Activated CD4-positive, alpha-beta T cell treated with anti-CD3 and anti-CD28 coated beads, Interleukin-2, Interleukin-6, amounts not matched to agents 100 ng/mL and 50 ng/mL, durations not matched to agents 16 hours and 8 hours (primary cell): ENCODE measurements at regions not wholly inside any gene's neighbourhood (a gene's known extent, or its start where the extent isn't known, plus 50 kb on each side); places are given as distances from the start of the nearest gene placed in this dataset.

ENCODE experiments used
- DNase-seq: peaks from one replicate; pipeline ENCODE4 v3.0.0-alpha.2; 2020

DNA sequence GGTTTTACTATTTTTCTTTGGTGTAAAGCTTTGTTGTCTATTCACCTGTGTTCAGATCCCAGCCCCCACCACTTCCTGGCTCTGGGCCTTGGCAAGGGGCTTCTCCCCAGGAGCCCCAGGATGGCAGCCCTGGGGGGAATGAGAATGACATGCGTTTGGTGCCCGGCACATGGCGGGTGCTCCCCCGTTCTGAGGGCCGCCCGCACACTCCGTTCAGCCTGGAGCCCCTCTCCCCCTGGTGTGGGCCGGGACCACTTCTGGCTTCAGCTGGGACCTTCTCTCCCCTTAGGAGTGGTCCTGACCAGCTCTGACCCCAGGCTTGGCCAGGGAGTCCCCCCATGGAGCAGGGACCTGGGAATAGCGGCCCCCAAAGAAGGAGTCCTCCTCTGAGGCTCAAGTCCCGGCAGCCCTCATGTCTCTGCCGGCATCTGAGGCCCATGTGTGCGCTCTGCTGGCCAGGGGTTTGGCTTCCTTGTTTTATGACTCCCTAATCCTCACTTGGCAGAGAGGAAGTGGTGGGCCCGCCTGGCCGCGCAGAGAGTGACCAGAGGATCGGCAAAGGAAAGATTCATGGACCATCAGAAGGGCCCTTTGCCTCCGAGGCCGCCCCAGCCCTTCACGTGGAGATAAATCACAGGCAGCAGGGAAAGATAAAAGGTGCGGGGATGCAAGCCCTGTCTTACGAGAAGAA lies 57.0 kb upstream of the LMX1B start:
- no peak for DNase-seq

DNA sequence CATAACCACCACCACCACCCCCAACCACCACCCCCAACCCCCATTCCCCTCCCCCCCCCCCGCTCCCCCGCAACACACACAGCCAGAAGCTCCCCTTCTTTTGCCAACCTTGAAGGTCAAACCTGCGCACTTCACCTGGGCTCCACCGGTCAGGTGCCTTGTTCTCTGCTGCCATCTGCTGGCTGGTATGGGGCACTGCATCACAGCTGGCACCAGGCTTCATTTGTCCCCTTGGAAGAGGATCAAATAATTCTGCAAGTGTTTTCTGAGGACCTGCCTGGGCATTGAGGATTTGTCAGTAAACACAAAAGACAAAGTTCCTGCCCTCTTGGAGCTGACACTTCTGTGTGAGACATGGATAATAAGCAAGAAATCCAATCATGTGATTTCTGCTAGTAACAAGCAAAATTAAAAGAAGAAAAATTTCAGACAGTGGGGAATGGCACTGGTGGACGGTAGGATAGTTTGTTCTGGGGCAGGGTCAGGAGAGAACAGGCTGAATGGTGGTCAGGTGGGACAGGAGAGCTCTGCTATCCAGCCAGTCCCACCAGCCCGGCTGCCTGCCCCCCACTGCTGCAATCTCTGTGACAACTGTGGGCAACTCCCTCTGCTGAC lies 55.6 kb upstream of the LMX1B start:
- peak; percentile 76 for DNase-seq

DNA sequence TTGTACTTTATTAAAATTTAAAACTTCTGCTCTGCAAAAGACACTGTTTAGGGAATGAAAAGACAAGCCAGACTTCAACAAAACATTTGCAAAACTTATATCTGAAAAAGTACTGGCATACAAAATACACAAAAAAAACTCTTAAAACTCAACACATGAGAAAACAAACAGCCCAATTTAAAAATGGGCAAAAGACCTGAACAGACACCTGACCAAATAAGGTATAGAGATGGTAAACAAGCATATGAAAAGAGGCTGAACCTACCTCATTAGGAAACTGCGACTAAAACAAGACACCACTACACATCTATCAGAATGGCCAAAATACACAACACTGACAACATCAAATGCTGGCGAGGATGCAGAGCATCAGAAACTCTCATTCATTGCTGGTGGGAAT lies 54.4 kb upstream of the LMX1B start:
- DNase-seq: no peak

DNA sequence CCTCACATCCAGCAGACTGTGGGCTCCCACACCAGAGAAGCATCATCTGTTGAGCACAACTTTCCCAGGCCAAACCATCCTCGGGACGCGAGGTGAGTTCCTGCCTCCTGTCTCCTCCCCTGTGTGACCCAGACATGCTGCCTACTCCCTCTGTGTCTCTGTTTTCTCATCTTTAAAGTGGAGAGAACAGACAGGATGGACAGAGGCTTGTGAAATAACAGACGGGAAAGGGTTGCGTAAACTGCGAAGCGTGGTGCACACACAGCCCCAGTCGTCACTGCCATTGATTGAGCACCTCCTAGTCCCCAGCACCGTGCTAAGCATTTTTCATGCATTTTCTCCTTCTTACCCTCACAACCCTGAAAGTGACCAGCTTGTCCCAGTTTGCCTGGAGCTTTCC lies 52.1 kb upstream of the LMX1B start:
- DNase-seq: no peak

DNA sequence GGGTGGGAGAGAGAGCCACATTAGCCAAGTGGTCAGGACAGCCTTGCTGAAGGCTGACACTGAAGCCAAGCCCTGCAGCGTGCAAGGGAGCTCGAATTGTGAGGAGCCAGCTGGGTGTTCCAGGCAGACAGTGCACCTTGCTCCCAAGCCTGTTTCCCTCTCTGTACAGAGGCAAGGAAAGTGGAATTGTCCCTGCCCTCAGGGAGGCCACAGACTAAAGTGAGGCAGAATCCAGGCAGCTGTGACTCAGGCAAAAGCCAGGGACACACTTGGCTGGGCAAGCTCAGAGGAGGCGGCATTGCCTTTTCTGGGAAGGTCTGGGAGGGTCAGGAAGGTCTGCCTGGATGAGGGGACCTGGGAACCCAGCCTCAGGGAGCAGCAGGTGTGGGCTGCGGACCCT lies 50.2 kb upstream of the LMX1B start:
- no peak for DNase-seq
